ENCODE measurements at regions not wholly inside any gene's neighbourhood (a gene's known extent, or its start where the extent isn't known, plus 50 kb on each side); places are given as distances from the start of the nearest gene placed in this dataset.
A peak's percentile ranks its signal among the peaks of the same experiment; 100 is the strongest.

DNA sequence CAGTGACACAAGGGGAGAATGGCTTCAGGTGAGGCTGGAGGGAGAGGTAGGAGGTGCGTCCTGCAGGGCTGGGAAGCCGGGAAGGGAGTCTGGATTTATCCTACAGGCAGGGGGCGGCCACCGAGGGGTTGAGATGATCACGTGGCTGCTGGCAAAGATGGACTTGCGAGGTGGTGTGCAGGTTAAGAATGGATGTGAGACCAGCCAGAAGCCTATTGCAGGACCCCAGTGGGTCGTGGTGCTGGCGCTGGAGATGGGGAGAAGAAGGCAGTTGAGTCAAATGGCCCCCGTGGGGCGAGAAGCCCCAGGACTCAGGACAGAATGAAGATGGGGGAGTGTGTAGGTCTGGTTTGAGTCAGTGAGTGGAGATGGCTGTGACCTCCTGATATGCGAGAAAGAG, 183.1 kb downstream of the FAM43A start:
- H3K4me3 ChIP-seq = no peak overlapping the region
- intact Hi-C loops (cut with DNase I) = no loop called here
- no peaks in the 10 kb centered on the region for H3K27me3 ChIP-seq
- ATAC-seq = no peak
- H3K4me1 ChIP-seq = peaks cover 39% of the 10 kb centered on the region
- no peaks in the 10 kb centered on the region for H3K36me3 ChIP-seq
- no peak overlapping the region for H3K27ac ChIP-seq
- H3K9me3 ChIP-seq = no peaks in the 10 kb centered on the region
- no peak for DNase-seq
- TF ChIP-seq, protein P1, sequence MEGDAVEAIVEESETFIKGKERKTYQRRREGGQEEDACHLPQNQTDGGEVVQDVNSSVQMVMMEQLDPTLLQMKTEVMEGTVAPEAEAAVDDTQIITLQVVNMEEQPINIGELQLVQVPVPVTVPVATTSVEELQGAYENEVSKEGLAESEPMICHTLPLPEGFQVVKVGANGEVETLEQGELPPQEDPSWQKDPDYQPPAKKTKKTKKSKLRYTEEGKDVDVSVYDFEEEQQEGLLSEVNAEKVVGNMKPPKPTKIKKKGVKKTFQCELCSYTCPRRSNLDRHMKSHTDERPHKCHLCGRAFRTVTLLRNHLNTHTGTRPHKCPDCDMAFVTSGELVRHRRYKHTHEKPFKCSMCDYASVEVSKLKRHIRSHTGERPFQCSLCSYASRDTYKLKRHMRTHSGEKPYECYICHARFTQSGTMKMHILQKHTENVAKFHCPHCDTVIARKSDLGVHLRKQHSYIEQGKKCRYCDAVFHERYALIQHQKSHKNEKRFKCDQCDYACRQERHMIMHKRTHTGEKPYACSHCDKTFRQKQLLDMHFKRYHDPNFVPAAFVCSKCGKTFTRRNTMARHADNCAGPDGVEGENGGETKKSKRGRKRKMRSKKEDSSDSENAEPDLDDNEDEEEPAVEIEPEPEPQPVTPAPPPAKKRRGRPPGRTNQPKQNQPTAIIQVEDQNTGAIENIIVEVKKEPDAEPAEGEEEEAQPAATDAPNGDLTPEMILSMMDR (IDR thresholded peaks at IDR 0.05) = no peak

DNA sequence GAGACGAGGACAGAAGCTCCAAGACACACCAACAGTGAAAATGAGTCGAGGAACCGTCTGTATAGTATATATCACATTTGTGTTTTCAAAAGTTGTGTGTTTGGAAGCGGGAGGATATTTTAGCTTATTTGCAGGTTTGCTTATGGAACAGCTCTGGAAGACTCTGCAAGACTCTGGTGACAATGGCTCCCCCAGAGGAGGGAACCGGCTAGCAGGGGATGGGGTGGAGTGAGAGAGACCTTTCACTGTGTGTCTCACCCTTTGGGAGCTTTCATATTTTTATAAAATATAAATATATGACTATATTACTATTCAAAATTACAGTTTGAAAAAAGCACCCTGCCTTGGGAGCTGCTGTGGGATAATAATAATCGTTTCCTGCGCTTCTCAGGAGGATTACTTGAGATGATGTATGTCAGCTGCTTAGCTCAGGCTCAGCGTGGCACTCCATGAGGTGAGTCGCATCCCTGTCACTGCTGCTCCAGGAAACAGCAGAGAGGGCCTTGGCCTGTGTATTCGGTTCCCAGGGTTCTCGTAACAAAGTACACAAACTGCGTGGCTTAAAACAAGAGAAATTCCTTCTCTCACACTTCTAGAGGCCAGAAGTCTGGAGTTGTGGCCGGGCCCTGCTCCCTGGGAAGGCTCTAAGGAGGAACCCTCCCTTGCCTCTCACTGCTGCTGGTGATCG, 183.9 kb downstream of the FAM43A start:
- Histone ChIP-seq H3K27me3 (no peaks in the 10 kb centered on the region), H3K4me1 (peaks cover 36% of the 10 kb centered on the region), H3K9me3 (no peaks in the 10 kb centered on the region), H3K4me3 (no peak overlapping the region), H3K36me3 (no peaks in the 10 kb centered on the region), H3K27ac (no peak overlapping the region)
- ATAC-seq (no peak), DNase-seq (no peak)
- intact Hi-C loops (cut with DNase I) = no loop called here
- TF ChIP-seq, protein P1 (IDR thresholded peaks at IDR 0.05) = no peak

DNA sequence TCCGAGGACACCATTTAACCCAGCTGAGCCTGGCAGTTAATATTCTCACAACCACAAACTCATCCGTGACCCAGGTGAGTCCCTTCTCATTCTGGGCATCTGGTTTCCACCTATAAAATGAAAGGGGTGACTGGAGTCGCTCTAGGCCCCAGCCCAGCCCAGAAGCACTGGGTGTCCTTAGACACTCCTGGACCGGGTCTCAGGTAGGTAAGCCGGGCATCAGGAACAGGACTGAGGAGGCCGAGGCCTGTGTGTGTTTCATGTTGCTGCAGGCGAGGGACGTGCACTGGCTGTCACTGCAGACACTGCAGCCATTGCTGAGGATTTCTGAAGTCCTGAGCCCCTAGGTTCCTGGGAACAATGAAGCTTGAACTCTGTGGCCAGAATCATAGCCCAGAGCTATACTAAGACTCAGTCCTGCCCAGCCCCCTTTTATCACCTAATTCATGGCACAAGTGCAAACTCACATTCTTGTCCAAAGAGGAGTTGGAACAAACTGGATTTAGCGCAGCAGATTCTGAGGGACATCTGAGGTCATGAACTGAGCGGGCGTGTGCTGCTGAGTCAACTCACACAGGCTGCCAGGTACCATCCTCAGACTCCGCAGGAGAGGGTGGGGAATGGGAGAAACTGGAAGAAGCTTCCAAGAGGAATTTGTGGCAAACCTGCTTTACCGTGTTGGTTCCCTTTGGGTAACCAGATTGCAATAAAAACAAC, 184.9 kb downstream of the FAM43A start:
- Histone ChIP-seq H3K9me3 (no peaks in the 10 kb centered on the region), H3K27me3 (no peaks in the 10 kb centered on the region), H3K36me3 (no peaks in the 10 kb centered on the region), H3K4me3 (no peak overlapping the region), H3K4me1 (peaks cover 29% of the 10 kb centered on the region), H3K27ac (no peak overlapping the region)
- no peak for ATAC-seq
- TF ChIP-seq, protein P1 (IDR thresholded peaks at IDR 0.05) = no peak
- intact Hi-C loops (cut with DNase I) = no loop called here
- no peak for DNase-seq

DNA sequence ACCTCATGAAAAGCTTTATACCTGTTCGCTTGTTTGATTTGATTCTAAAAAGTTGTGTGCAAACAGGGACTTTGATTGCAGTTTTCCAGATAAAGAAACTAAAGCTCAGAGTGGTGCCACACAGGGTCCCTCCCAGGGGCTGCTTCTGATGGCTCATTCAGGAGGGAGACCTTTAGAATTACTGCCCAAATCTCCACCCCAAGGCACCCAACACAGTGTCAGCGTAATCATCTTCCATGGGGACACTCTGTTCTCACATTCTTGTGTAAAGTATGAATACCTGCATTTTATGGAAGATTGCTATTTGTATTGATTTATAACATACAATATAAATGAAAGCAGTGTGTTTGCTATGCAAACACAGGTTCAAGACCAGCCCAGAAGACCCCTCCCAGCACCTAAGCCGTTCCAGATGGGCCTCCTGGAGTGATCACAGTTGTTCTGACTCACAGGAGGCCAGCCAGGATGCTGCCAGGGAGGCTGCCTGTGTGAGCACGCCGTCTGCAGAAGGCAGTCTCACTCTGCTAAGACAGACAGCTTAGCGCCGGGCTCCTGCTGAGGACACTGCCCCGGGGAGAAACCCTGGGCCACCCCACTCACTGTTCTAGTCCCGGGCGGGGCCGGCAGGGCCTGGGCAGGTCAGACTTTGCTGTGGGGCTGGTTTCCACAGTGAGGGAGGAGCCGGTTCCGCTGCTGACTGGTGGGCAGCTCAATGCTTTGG, 185.6 kb downstream of the FAM43A start:
- H3K4me3 ChIP-seq = peak overlapping the region; percentile 10
- ATAC-seq (peak; percentile 67), DNase-seq (peak; percentile 73)
- H3K27ac ChIP-seq = peak overlapping the region; percentile 60
- TF ChIP-seq, protein P1 (IDR thresholded peaks at IDR 0.05) = no peak
- H3K36me3 ChIP-seq = no peaks in the 10 kb centered on the region
- no peaks in the 10 kb centered on the region for H3K27me3 ChIP-seq
- H3K9me3 ChIP-seq = no peaks in the 10 kb centered on the region
- intact Hi-C loops (cut with DNase I) = no loop called here
- H3K4me1 ChIP-seq = peaks cover 27% of the 10 kb centered on the region

DNA sequence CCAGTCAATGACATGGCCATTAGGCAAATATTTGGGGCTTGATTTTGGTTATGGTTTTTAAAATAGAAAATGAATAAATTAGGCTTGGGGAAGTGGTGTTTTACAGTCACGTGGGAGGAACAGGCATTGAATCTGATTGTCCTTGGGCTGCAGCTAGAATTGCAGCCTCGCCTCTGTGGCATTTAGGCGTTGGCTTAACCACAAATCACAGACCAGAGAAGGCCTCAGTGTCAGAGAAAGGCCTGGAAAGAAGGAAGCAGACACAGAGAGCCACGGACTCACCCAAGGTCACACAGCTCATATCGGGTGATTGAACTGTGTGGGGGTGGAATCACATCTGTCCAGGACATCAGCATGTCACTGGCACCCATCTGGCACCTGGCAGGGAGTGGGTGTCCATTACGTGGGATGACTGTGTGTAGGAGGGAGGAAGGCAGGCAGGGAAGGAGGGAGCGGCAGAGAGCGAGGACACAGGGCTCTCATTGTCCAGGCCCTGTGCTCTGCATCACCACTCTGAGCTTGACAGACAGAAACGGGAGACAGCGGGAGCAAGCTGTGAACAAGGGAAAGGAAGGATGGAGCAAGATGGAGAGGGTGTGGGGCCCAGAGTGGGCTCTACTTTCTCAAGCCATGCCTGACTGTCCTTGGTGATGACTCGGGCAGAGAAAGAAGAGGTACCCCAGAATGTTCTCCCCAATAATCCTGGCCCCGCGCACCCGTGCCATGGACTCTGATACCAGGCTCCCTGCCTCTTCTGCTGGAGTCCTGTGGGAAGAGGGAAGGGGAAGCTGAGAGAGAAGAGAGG, 186.4 kb downstream of the FAM43A start:
- TF ChIP-seq, protein P1 (IDR thresholded peaks at IDR 0.05) = no peak
- ATAC-seq = peak; percentile 76
- Histone ChIP-seq H3K27me3 (no peaks in the 10 kb centered on the region), H3K4me1 (peaks cover 27% of the 10 kb centered on the region), H3K4me3 (peak overlapping the region; percentile 10), H3K36me3 (no peaks in the 10 kb centered on the region), H3K27ac (peak overlapping the region; percentile 60), H3K9me3 (no peaks in the 10 kb centered on the region)
- no peak for DNase-seq
- intact Hi-C loops (cut with DNase I) = no loop called here
